ENCODE measurements at regions not wholly inside any gene's neighbourhood (a gene's known extent, or its start where the extent isn't known, plus 50 kb on each side); places are given as distances from the start of the nearest gene placed in this dataset.

DNA sequence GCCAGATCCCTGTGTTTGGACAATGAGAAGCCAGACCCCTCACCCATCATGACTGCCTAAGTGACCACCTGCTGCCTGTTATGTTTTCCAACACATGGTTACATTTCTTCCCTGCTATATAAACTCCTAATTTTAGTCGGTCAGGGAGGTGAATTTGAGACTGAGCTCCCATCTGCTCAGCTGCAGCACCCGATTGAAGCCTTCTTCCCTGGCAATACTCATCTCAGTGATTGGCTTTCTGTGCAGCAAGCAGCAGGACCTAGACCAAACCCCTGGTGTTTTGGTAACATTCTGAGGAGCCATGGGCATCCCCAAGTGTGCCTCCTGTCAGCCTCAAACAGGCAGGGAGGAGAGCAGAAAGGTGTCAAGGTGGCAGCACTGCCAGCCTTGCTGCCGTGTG is 141.2 kb downstream of the CD8B2 start:
- no peak for DNase-seq (ENCODE audit: low read depth)

DNA sequence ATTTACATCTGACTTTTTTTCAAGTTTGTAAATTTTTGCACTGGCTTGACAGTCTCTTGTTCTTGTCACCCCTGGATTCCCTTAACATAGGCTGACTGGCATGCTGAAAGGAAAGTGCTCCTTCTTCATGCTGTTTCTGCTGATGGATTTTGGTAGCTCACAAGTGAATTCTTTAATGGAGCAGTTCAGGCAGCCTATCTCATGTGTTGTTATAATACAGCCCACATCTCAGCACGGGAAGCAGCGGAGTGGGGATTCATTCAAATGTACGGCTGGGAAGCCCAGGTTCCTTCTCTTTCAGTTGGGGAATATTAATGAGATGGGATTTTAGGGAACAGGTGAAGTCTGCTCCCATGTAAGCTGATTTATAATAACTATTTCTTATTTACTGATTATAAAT is 142.8 kb downstream of the CD8B2 start:
- no peak for DNase-seq (ENCODE audit: low read depth)

DNA sequence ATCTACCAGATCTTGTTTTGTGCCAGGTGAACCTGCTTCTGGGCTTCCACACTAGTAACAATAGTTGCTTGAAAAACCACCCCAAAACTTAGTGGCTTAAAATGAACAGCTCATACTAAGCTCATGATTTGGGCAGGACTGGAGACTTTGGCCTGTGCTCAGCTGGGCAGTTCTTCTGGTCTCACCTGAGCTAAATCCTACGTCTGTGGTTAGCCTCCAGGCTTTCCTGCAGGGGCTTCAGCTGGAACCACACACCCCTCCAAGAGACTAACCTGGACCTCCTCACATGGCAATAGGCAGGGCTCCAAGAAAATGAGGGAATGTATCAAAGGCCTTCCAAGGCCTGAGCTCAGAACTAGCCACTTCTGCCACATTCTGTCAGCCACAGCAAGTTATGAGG is 144.1 kb downstream of the CD8B2 start:
- DNase-seq (ENCODE audit: low read depth), result no peak

DNA sequence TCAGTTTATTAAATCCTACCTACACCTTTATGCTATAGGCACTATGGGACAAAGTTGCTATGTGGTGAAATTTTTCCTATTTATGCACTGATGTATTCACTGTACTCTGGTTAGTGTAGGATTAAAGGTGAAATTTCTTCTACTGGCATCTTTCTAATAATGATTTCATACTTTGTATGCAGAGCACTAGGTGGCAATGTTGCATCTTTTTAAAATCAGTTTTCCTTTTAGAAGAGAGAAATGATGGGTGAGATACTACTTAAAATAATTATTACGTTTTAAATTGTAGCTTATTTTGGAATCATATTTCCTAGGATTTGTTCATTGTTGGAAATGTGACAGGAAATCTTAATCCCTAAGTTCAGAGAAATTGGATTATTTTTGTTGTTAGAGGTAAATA is 150.9 kb downstream of the CD8B2 start:
- peak; percentile 50 for DNase-seq (ENCODE audit: low read depth)

DNA sequence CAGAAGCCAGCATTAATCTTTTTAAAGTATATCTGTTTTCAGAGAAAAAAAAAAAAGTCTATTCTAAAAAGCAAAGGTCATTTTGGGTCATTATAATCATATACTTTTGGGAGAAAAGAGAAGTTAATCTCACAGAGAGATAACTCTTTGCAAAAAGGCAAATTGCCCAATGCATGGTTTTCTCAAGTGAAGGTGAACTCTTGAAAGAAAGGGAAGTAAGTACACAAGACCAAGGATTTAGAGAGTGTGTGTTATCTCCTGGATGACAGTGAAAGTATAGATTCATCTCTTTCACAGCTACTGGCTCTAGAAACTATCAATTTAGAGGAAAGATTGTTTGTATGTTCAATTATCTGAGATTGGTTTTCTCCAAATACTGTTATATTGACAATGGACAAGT is 151.4 kb downstream of the CD8B2 start:
- DNase-seq (ENCODE audit: low read depth), result no peak

DNA sequence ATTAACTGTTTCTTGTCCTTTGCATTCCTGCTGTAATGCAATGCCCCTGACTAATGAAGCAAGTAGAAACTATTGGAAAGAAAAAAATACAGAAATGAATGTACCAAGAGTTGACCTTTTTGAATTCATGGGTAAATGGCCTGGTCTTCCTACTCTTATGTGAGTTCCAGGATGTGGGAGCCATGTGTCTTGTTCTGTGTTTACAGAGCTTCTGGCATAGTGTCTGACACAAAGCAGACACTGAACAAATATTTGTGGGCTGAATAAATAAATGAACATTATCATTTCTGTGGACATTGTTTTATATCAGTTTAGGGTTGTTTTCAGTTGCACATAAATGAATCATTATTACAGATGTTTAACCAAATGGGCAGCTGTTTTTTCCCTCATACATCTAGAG is 155.5 kb downstream of the CD8B2 start:
- DNase-seq (ENCODE audit: low read depth), result no peak

DNA sequence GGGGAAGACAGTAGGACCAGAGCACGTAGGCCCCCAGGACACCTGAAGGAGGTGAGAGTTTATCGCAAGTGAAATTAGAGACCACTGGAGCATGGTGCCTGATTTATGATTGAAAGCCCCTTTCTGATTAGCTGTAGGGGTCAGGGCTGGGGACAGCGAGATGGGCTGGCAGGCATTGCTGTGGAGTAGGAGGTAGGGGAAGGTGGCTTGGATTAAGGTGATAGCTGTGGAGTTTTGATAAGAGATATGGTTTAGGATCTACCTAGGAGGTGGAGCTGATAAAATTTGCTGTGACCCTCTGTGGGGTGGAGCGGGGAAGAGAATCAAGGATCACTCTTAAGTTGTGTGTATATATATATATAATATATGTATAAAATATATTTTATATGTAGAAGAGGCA is 157.5 kb downstream of the CD8B2 start:
- DNase-seq (ENCODE audit: low read depth), result no peak

DNA sequence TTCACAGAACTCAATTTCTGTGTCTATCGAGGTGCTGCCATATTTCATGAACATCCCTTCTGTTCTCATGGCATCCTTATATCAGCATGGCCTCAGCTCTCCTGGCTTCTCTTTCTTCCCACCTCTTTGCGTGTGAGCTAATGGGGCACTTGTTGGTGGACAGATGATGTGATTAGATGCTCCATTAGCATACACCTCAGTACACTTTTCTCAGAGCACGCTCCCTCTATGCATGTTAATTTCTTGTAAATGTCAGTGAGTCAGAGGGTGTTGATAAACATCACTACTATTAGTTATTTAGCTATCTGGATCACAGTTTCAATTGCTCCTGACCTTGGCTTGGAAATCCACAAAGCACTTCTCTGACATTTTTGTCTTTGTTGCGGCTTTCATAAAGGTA is 159.4 kb downstream of the CD8B2 start:
- DNase-seq (ENCODE audit: low read depth), result no peak

DNA sequence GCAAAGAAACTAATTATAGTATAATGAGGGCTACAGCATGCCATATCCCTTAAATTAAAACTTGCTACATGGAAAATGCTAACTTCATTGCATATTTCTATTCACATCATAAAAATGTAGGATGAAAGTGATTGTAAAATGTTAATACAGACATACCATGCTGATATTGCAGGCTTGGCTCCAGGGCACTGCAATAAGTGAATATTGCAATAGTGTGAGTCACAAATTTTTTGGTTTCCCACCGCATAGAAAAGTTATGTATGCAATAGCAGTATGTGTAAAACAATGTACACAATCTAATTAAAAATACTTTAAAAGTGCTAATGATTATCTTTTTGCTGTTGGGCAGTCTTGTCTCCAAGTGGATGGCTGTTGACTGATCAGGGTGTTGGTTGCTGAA is 162.1 kb downstream of the CD8B2 start:
- no peak for DNase-seq (ENCODE audit: low read depth)

DNA sequence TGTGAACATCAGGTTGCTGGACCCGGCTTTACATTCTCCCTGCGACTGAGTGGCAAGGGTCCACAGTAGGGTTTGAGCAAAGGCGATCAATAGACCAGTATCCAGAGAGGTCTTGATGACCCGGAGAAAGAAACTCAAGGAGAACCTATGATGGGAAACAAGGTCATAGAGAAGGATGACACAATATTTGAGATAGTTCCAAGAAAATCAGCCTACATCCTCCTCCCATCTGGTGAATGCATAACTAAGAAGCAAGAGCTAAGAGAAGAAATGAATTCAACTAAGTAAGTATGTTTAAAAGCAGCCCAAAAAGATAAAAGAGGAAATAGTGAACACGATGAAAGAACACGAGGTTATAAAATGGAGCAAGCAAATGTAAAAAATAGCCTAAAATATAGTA is 166.3 kb downstream of the CD8B2 start:
- DNase-seq (ENCODE audit: low read depth), result no peak

DNA sequence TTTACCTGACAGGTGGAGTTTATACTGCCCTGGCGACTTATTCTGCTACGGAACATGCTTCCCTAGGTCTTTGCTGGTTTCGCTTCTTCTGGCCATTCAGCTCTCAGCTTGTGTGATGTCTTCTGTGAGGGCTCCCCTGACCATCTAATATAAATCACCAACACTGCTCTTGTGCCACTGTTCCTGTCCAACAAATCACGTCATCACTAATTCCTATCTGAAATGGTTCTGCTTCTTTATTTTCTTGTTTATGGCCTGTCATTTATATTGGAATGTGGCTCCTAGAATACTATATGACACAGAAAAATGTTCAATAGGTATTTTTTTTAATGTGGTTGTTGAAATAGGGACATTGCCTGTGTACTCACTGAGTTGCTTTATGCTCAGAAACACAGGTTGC is 171.5 kb downstream of the CD8B2 start:
- DNase-seq (ENCODE audit: low read depth), result no peak

DNA sequence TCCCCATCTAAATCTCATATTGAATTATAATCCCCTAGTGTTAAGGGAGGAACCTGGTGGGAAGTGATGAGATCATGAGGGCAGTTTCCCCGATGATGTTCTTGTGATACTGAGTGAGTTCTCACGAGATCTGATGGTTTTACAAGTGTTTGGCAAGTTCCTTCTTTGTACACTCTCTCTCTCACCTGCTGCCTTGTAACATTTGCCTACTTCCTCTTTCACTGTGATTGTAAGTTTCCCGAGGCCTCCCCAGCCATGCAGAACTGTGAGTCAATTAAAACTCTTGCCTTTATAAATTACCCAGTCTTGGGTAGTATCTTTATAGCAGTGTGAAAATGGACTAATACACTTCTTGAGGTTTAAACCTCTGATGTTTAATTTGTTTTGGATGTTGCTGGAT is 177.5 kb downstream of the CD8B2 start:
- no peak for DNase-seq (ENCODE audit: low read depth)

DNA sequence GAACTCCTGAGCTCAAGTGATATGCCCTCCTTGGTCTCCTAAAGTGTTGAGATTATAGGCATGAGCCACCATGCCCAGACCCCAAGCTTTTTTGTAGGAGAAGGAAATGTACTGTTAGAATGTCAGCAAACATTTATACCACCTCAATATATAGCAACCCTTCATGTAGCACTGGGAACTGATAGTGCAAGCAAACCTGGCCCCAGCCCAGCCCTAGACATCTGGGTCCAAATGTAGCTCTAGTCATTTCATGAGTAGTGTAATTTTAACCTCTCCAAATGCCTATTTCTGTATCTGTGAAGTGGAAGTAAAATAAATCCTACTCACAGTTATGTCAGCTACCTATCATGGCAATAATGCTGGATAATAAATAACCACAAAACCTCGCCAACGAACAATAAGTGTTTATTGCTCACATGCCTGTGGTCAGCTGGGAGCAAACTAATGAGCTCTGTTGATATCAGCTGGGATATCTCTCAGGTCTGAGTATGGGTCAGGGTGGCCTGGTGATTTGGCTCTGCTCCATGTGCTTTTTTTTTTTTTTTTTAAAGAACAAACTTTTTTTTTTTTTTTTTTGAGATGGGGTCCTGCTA is 180.4 kb downstream of the CD8B2 start:
- no peak for DNase-seq (ENCODE audit: low read depth)

DNA sequence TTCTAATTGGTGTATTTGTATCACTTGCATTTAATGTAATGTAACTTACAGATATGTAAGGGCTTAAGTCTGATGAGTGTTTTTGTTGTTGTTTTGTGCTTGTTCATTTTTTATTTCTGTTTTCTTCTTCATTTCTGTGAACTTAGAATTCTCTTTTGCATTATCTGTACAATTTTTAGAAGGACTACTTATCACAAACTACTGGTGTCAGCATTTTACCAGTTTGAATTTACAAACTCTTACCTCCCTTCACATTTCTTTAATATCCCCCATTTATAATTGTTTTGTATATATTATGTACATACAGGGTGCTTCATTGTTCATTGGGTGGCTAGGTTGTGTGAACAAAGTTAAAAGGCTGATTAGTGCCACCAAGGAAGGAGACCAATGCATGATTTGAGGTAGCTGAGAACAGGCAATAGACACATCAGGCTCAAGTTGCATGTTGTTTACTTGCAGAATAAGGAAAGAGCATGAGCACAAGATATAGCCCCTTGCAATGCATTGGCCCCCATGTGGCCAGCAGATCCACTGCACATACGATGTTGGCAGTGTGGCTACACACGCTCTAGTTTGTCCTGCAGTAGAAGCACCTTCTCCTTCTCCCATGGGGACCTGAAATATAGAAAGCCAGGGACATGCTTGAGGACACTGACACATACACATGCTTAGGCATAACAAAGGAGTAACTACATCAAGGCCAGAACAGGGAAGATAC is 198.2 kb downstream of the CD8B2 start:
- DNase-seq (ENCODE audit: low read depth), result no peak

DNA sequence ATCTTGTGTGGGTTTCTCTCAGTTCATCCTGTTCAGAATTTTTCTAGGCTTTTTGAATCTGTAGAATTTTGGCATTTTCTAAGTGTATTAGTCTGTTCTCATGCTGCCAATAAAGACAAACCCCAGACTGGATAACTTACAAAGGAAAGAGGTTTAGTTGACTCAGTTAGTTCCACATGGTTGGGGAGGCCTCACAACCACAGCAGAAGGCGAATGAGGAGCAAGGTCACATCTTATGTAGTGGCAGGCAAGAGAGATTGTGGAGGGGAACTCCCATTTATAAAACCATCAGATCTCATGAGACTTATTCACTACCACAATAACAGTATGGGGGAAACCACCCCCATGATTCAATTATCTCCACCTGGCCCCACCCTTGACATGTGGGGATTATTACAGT is 199.2 kb downstream of the ST6GAL2 start:
- no peak for DNase-seq (ENCODE audit: low read depth)

DNA sequence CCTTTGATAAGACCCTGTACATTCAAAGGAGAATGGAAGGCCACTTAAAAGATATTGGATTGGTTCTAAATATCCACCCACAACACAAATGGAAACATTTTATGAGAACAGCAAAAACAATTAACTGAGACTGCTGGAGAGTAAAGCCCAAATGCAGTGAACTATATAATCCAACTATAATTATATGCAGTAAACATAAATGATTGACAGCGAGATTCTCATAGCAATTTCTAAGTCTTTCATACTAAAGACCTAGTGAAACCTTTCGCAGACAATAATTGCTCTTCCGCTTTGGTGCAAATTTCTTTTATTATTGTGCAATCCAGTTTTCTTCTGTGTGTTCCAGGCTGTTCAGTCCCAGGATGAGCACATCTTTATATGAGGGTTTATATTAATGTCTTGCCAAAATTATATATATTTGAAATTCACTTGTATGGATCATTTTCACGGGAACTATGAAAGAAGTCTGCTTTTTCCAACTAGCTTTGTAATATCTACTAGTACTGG is 190.9 kb downstream of the ST6GAL2 start:
- DNase-seq (ENCODE audit: low read depth), result no peak

DNA sequence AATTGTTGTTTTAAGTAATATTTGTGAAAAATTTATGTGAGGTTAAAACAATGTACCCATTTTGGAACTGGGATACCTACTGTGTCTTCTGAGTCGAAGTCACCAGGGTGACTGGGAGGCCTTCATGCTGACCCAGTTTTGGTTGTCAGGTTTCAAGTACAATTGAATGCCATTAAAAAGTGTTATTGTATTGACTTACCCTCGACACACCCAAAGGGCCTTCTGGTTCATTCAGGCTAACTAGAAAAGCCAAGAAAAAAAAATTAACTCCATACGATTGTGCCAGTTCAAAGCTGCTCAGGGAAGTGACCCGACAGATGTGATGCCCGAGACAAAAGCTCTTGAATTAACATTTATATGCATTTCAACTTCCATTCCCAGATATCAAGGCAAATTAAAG is 190.0 kb downstream of the ST6GAL2 start:
- DNase-seq (ENCODE audit: low read depth), result no peak

DNA sequence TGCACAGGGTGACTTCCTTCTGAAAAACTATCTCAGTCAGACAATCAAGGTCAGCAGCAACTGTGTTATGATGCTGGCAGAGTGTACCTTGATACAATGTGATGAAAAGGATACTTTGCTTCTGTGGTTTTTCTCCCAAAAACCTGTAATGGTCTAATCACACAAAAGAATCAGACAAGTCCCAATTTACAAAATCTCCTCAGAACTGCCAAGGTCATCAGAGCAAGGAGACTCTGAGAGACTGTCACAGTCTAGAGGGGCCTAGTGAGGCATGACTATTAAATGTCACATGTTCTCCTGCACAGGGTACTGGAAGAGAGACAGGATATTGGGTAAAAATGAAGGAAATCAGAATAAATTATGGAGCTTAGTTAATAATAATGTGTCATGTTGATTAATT is 185.4 kb downstream of the ST6GAL2 start:
- no peak for DNase-seq (ENCODE audit: low read depth)

DNA sequence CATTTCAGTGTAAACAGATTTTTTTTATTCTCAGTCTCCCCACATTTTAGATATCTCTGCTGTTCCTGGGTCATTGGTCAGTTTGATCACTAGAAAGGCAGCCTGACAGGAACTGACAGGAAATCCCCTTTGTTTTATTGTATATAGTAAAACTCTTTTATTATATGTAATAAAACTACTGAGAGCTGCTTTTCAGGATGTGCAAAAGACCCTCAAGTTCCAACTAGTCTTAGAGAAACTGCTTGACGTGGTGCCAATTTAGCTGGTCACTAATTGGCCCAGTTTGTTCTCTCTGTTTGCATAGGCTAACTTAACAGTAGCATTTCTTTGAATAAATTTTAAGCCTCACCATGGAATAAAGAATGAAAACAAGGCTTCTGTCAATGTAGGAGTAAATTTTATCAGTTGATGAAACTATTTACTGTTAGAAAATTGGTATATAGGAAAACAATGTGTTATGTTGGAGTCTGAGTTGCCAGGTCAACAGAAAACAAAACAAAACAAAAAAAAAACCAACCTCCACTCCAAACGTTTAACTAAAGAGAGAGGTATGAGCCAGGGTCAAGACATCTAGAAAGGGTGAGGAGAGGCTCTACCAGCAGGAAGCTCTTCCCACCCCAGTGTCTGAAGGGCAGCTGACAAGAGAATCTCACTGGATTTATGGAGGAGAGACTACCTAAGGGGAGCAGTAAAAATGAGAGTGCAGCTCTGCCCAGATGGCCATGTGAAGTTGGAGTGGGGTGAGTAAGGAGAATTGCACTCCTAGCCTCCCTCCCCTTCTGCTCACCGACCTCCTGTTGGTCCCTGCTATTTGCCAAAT is 184.6 kb downstream of the ST6GAL2 start:
- DNase-seq (ENCODE audit: low read depth), result no peak

DNA sequence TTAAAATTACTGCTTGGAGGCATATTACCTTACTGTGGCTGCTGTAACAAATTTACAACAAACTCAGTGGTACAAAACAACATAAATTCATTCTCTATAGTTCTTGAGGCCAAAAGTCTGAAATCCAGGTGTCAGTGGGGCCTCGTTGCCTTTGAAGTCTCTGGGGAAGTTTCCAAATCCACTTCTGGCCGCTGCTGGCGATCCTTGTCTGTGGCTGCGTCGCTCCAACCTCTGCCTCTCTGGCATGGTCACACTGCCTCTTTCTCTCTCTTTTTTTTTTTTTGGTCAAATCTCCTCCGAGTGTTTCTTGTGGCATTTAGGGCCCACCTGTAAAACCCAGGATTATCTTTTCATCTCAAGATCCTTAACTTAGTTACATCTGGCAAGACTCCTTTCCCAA is 182.8 kb downstream of the ST6GAL2 start:
- no peak for DNase-seq (ENCODE audit: low read depth)

DNA sequence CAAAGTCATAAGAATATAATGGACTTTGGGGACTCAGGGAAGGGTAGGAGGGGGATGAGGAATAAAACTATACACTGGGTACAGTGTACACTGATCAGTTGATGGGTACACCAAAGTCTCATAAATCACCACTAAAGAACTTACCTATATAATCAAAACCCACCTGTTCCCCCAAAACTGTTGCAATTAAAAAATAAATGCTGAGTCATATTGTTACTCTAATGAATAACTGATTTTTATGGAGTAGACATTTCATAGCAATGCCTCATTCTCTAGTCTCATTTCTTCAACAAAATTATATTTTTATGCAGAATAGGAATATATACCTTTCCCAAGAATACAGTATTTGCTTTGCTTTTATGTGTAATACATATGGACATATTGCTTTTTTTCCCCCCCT is 181.2 kb downstream of the ST6GAL2 start:
- DNase-seq (ENCODE audit: low read depth), result no peak

DNA sequence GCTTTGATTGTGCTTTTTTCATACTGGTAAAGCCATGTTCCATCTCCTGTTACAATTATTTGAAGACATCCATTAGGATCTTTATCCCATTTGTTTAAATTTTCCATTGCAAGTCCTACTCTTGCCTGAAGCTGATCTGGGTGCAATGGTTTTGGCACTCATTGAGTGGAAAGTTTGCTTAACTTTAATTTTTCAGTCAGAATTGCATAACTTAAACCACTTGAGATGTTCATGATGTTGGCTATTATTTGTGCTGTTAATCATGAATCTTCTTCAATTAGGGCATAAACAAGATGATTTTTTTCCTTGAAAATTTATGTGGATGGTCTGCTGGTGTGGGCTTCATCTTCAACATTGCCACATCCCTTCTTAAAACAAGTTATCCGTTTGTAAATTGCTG is 180.1 kb downstream of the ST6GAL2 start:
- no peak for DNase-seq (ENCODE audit: low read depth)

DNA sequence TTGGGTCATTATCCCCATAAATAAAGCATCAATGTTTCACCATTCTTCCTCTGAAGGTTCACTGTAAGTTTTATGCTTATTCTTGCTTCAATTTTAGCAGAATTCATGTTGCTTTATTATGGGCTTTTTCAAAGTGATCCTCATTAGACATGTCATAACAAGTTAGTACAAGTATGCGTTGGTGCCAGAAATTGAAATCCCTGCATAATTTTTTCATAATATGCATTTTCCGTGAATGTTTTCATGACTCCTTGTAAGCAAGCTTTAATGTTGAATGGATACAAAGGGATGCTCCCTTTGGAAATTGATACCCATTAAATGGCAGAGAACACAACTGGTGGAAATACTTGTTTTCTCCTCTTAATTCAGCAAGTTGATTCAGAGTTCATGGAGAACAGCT is 179.7 kb downstream of the ST6GAL2 start:
- DNase-seq (ENCODE audit: low read depth), result no peak
